Loucy (cell line): ENCODE measurements at regions not wholly inside any gene's neighbourhood (a gene's known extent, or its start where the extent isn't known, plus 50 kb on each side); places are given as distances from the start of the nearest gene placed in this dataset.

Experiments
- CTCF ChIP-seq: fragments of 200-600 bp; sonication (generic); conservative IDR thresholded peaks from 2 replicates; pipeline ENCODE4 v1.5.1; 2014; ENCODE audit warnings: mild to moderate bottlenecking, antibody characterized with exemption, low read length
- EZH2phosphoT487 ChIP-seq: fragments of 200-600 bp; IDR thresholded peaks from 2 replicates; pipeline ENCODE4 v1.6.1; 2018; ENCODE audit warnings: antibody characterized with exemption, mild to moderate bottlenecking, moderate library complexity, borderline replicate concordance

DNA sequence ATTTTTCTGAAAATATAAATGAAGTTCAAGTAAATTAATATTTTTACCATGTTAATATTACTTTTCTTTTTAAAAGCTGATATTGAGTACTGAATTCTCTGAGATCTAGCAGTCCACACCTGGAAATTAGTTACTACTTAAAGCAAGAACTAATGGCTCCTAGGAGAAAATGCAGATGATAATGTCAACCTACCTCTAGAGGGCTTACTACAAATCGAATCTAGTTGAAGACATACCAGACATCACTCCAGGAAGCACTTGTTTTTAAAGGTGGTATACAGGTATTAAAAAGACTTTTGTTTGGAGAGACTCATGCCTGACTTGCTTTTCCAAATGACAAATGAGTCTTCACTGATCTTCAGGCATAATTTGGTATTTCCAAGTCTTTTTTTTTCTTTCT is 516.4 kb upstream of the BOD1L1 start:
- TF ChIP-seq CTCF (peak; percentile 60), EZH2phosphoT487 (no peak)
